Left ventricle myocardium superior (tissue), 1 donor: ENCODE measurements at regions not wholly inside any gene's neighbourhood (a gene's known extent, or its start where the extent isn't known, plus 50 kb on each side); places are given as distances from the start of the nearest gene placed in this dataset.
"Not testable (repeated sequence)": the region's sequence is repeated elsewhere in the genome, so short reads cannot be mapped to it uniquely, and the experiment has no call there.

Source experiments
- ATAC-seq: fragments of 200-7000 bp; cut with Tn5 transposase; one replicate; pipeline ENCODE4 v1.9.1; 2020; ENCODE audit warnings: mild to moderate bottlenecking, moderate library complexity
- DNase-seq: peaks from one replicate; pipeline ENCODE4 v3.0.0-alpha.2; 2020
- intact Hi-C: fragments of 100-400 bp; cut with micrococcal nuclease; formaldehyde crosslinking; loops from one replicate; pipeline ENCODE4 v1.11.0; 2022
- donor health status: DM: no; HTN: yes; CAD: no; lungs with severe emphysema.

DNA sequence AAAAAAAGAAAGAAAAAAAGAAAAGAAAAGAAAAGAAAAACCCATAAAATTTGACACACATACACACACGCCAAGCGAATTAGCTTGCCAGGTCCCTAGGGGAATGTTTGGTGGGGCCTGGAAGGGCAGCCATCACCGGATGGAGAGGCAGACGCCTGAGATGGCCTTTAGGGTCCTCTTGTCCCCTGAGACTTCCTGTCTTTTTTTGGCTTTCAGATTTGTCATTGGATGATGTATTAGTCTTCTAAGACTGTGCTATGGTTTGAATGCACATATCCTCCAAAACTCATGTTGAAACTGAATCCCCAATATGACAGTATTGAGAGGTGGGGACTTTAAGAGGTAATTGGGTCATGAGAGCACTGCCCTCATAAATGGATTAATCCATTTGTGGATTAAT is 211.8 kb downstream of the TOMM20 start:
- intact Hi-C loops: no loop called here
- ATAC-seq: no peak
- DNase-seq: no peak

DNA sequence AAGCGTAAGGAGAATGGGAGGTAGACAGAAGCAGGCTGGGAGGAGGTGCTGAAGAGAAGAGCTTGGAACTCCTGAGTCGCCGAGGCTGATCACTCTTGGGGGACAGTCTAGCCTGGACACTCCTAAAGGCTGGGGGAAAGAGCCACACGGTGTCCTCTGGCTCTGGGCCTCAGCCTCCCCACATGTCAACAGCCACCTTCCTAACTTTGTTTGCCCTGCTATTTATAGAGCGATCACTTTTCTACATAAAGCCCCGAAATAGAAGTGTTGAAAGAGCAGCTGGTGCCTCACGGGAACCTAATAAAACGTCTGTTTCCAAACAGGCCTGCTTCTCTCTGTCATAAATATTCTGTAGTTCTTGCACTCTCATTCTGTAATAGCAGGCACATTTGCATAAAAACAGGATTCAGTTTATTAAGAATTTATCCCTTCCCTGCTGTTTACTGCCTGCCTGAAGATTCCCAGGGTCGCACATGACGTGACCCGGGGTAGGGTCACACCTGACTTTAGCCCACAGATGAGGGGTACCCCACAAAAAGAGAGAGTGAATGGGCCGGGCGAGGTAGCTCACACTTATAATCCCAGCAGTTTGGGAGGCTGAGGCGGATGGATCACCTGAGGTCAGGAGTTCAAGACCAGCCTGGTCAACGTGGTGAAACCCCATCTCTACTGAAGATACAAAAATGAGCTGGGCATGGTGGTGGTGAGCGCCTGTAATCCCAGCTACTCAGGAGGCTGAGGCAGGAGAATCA is 212.5 kb downstream of the TOMM20 start:
- DNase-seq (peak; percentile 64), ATAC-seq (peak; percentile 71)
- intact Hi-C loops: no loop called here

DNA sequence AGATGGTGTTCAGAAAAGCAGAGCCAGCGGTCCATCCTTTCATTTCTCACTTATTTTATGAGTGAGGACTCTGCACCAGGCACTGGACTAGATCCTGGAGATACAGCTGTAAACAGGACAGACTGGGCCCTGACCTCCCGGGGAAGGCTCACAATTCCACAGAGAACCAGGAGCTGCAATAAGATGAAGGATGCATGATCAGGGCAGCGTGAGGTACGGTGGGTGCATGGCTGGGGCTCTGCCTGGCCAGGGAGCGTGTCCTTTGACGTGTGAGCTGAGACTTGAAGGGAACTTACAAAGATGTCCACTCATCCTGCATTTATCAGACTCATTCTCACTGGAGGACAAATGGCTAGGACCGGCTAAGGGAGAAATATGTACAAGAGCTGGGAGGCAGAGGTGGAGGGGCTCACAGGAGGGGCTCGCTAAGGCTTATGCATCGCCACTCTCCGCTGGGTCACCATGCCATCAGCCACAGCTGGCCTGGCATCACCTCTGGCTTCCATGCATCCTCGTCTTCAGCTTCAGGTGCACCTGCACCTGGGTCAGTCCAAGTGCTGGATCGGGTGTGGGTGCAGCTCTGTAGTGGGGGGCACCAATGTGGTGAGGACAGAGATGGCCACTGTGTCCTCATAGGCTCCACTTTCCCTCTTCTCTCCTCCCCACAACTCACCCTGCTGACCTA is 213.9 kb downstream of the TOMM20 start:
- intact Hi-C loops: no loop called here
- no peak for DNase-seq
- ATAC-seq: no peak

DNA sequence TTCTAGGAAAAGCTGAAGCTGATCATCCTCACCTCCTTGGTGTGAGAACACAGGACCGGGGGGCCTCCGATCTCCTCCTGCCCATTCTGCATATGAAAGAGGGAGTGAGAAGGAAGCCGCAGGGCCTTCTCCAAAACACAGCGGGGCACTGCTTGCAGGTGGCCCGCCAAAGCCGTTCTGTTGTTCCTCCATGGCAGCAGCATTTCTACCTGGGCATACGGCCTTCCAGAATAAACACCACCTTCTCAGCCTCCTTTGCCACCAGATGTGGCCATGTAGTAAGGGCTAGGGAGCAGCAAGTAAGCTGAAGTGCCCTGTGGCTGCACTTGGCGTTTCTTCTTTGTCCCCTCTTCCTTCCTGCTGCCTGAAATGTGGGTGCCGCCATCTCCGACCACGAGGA is 214.9 kb downstream of the TOMM20 start:
- ATAC-seq (no peak), DNase-seq (no peak)
- intact Hi-C loops: no loop called here

- DNase-seq: no peak
- ATAC-seq: no peak
- intact Hi-C loops: no loop called here
Measured at GRCh38 chr1:234913278-234913649, 215.4 kb downstream of the TOMM20 start.

- intact Hi-C loops: no loop called here
- DNase-seq: no peak
- peak; percentile 42 for ATAC-seq
Measured at GRCh38 chr1:234912548-234913277, 215.9 kb downstream of the TOMM20 start.

DNA sequence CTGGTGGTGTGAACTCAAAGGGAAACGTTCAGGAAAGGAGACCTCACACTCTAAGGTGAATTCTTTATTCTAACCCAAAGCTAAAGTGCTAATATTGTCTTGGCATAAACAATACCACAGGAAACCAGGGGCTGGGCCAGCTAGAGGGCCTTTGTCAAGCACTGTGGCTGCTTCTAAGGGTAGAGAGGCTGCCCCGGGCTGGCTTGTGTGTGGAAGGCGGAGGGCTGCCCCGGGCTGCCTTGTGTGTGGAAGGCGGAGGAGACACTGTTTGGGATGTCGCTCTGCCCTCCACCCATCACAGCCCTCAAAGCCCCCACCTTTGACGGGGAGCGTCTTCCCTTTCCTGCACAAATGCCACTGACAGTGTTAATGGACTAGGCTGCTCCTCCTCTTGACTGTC is 216.8 kb downstream of the TOMM20 start:
- intact Hi-C loops: no loop called here
- ATAC-seq: no peak
- DNase-seq: no peak

DNA sequence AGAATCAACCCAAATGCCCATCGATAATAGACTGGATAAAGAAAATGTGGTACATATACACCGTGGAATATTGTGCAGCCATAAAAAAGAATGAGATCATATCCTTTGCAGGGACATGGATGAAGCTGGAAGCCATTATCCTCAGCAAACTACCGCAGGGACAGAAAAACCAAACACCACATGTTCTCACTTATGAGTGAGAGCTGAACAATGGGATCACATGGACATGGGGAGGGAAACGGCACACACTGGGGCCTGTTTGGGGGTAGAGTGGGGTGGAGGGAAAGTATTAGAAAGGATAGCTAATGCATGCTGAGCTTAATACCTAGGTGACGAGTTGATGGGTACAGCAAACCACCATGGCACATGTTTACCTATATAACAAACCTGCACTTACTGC is 217.5 kb downstream of the TOMM20 start:
- ATAC-seq, intact Hi-C loops, DNase-seq: not testable (repeated sequence)

DNA sequence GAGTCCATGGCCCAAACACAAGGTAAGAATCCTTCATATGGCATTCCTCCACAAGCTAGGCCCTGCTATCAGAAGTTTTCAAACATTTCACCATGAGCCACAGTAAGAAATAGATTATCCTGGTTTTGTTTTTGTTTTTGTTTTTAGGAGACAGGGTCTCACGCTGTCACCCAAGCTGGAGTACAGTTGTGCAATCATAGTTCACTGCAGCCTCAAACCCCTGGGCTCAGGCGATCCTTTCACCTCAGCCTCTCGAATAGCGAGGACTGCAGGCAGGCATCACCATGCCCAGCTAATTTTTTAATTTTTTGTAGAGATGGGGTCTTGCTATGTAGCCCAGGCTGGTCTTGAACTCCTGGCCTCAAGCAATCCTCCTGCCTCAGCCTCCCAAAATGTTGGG is 218.8 kb downstream of the TOMM20 start:
- ATAC-seq: no peak
- no peak for DNase-seq
- intact Hi-C loops: no loop called here

DNA sequence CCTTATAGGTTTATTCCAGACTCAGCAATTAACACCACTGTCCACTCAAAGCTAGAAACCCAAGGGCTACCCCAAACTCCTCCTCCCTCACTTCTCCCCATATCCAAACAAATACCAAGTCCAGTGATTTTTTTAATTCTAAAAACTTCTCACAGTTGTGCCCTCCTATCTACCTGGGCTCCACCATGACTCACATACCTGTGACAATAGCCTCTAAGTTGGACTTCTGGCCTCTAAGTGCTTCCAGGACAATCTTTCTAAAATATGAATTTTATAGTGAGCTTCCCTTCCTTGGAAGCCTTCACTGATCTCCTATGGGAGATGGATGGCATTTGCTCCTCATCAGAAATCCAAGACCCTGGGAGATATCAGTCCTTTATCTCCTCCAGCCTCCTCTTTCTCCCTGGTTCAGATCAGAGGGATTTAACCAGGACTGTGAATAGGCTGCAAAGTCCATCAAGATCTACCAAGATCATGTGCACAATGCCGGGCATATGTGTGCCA is 219.3 kb downstream of the TOMM20 start:
- ATAC-seq (no peak), DNase-seq (no peak)
- intact Hi-C loops: no loop called here

- DNase-seq: no peak
- ATAC-seq: no peak
- intact Hi-C loops: no loop called here
Measured at GRCh38 chr1:234908571-234908970, 220.1 kb downstream of the TOMM20 start.

GRCh38 chr1:234907940-234908405 is 220.7 kb downstream of the TOMM20 start:
- intact Hi-C loops: no loop called here
- DNase-seq: no peak
- peak; percentile 81 for ATAC-seq

GRCh38 chr1:234907208-234907939 is 221.3 kb downstream of the TOMM20 start:
- intact Hi-C loops: no loop called here
- no peak for ATAC-seq
- no peak for DNase-seq

GRCh38 chr1:234906654-234907053 is 222.0 kb downstream of the TOMM20 start:
- intact Hi-C loops: no loop called here
- ATAC-seq (no peak), DNase-seq (no peak)

DNA sequence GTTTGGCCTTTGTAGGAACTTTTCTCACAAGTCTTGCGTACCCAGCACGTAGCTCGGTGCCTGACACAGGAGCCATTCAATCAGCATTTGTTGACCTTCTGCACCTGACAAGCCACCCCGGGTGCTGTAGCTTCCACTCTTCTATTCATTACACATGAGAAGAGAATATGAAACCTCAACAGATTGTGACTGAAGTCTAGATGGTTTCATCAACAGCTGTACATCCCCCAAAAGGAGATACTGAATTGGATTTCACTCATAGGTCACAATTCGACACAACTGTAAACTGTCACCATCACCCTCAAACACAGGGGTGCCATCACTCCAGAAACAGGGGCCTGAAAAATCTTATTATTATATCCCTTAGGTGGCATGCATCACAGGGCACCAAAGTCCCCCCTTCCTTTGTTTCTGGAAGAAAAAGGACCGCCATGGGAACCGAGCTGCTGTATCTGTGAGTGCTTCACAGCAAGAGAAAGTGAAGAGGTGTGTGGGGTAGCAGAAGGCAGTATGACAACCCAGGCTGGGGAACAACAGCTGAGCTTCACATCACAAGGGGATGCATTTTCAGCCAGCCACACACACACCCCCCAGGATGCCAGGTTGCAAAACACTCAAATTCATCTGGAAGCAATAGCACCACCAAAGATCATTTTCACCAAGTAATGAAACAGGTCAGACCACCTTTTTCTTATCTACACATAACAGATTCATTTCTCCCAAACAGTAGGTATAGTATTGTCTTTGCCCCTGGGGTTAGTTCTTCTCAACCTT is 225.7 kb downstream of the TOMM20 start:
- DNase-seq (no peak), ATAC-seq (no peak)
- intact Hi-C loops: no loop called here

DNA sequence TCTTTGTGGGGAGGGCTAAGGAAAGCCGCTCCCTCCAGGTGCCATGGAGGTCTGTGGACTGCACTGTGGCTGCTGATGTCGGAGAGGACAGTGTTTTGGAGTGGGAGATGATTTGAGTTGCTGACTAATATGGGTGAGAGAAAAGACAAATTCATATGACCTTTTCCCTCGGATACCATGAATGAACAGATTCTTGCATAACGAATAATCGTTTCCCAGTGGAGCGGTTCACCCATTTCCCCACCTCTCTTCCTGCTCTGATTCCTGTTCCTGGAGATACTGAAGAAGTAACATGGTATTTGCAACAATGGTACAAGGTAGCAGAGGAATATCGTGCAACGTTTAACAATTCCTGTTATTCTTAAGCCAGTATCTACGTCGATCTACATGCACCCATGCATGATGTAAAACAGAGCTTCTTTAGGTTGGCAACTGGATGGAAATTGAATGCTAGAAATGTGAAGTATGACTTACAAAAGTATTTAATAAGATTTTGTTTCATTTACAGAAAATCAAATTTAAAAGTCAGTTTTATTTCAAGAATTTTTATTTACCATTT is 227.1 kb downstream of the TOMM20 start:
- DNase-seq (no peak), ATAC-seq (no peak)
- intact Hi-C loops: no loop called here

- no peak for ATAC-seq
Measured at GRCh38 chr1:234900595-234900994, 228.0 kb downstream of the TOMM20 start.

GRCh38 chr1:234899730-234900072 is 228.9 kb downstream of the TOMM20 start:
- DNase-seq (no peak), ATAC-seq (peak; percentile 5)
- intact Hi-C loops: no loop called here

More at GRCh38 chr1:234900595-234900994, 228.0 kb downstream of the TOMM20 start:
- intact Hi-C loops: no loop called here
- no peak for DNase-seq
